ENCODE measurements at regions not wholly inside any gene's neighbourhood (a gene's known extent, or its start where the extent isn't known, plus 50 kb on each side); places are given as distances from the start of the nearest gene placed in this dataset.

DNA sequence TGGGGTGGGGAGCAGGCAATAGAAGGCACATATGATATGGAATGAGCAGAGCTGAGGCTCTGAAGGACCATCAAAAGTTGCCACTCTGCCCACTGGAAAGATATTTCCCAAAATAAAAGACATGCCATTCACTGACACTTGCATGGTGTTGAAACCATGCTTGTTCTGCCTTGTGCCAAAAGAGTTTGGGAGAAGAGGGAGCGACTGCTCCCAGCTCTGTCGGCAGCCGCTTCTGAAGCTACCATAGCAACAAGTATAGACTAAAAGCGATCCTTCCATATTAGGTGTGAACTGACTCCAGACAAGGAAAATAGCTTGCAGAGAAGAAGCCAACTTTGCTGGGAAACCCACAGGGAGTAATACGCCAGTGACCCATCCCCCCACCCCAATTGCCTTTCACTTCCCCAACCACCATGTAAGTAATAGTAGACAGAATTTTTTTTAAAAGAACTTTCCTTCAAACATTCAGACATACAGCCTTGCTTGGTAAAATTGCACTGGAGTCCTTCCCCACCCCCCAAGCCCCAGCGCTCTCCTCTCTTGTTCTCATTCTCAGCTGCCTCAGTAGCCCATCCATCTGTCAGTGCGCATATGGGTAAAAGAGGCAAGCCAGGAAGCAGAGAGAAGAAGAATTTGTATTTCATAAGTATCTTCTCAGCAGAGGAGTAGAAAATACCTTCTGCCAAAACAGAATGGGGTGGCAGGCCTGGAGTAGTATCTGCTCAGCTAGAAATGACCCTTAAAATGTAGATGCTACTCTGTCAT lies 263.7 kb downstream of the OMA1 start:
- Histone ChIP-seq H3K4me3 (no peak overlapping the region), H3K27me3 (no peaks in the 10 kb centered on the region), H3K9me3 (no peaks in the 10 kb centered on the region), H3K27ac (no peak overlapping the region), H3K36me3 (no peaks in the 10 kb centered on the region), H3K4me1 (no peaks in the 10 kb centered on the region)
- DNase-seq: no peak
- TF ChIP-seq, protein P1, sequence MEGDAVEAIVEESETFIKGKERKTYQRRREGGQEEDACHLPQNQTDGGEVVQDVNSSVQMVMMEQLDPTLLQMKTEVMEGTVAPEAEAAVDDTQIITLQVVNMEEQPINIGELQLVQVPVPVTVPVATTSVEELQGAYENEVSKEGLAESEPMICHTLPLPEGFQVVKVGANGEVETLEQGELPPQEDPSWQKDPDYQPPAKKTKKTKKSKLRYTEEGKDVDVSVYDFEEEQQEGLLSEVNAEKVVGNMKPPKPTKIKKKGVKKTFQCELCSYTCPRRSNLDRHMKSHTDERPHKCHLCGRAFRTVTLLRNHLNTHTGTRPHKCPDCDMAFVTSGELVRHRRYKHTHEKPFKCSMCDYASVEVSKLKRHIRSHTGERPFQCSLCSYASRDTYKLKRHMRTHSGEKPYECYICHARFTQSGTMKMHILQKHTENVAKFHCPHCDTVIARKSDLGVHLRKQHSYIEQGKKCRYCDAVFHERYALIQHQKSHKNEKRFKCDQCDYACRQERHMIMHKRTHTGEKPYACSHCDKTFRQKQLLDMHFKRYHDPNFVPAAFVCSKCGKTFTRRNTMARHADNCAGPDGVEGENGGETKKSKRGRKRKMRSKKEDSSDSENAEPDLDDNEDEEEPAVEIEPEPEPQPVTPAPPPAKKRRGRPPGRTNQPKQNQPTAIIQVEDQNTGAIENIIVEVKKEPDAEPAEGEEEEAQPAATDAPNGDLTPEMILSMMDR (IDR thresholded peaks at IDR 0.05): no peak
- intact Hi-C loops (cut with DNase I; ENCODE audit: low total_unique reads): no loop called here

DNA sequence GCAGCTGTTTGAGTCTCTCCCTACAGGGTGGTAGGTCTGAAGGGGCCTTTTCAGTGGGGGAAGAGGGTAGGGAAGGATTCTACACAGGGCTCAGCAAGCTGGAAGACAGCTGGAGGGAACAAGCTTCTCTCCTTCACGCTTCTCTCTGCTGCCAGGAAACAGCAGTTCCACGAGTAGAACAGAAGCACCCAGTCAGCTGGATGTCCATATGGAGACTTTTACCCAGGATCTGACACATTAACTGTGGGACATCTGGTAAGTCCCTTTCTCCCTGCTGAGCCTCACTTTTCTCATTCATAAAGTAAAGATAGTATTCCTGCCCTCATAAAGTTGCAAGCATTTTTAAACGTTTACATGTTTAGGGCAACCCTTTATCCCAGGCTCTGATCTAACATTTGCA lies 280.3 kb downstream of the OMA1 start:
- TF ChIP-seq, protein P1 (IDR thresholded peaks at IDR 0.05): no peak
- H3K4me3 ChIP-seq: no peak overlapping the region
- no peaks in the 10 kb centered on the region for H3K36me3 ChIP-seq
- no peak for DNase-seq
- no peaks in the 10 kb centered on the region for H3K4me1 ChIP-seq
- H3K27me3 ChIP-seq: no peaks in the 10 kb centered on the region
- intact Hi-C loops (cut with DNase I; ENCODE audit: low total_unique reads): no loop called here
- H3K9me3 ChIP-seq: no peaks in the 10 kb centered on the region
- no peak overlapping the region for H3K27ac ChIP-seq

DNA sequence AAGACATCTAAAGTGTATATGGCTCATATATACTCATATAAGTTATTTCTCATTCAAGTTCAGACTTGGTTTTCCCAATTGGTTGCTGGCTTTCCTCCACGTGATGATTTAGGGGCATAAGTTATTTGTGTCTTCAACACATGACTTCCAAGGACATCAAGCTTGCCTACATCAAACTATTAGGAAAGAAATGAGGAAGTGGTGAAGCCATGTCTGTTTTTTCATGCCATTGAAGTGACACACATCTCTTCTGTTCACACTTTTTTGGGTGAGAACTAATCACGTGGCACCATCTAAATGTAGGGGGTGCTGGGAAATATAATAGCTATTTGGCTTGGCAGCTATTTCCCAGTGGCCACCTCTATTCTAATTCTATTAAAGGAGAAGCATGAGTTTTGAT lies 282.1 kb downstream of the OMA1 start:
- Histone ChIP-seq H3K4me1 (no peaks in the 10 kb centered on the region), H3K36me3 (no peaks in the 10 kb centered on the region), H3K27me3 (no peaks in the 10 kb centered on the region), H3K4me3 (no peak overlapping the region), H3K9me3 (no peaks in the 10 kb centered on the region), H3K27ac (no peak overlapping the region)
- TF ChIP-seq, protein P1 (IDR thresholded peaks at IDR 0.05): no peak
- intact Hi-C loops (cut with DNase I; ENCODE audit: low total_unique reads): no loop called here
- no peak for DNase-seq

DNA sequence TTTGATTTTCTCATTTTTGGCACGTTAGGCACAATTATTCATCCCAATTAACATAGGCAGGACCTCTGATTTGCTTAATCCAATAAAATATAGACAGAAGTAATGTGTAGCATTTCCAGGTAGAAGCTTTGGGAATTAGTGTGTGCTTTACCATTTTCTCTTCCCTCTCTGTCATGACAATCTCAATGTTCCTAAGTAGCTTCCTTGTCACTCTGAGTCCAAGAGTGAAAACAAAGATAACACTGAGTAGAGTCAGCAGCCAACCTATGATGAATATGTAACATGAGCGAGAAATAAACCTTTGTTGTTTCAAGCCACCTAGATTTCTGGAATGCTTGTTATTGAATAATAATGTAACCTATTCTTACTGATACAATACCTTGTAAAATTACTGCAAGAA lies 283.8 kb downstream of the OMA1 start:
- Histone ChIP-seq H3K27me3 (no peaks in the 10 kb centered on the region), H3K4me1 (no peaks in the 10 kb centered on the region), H3K9me3 (no peaks in the 10 kb centered on the region), H3K4me3 (no peak overlapping the region), H3K36me3 (no peaks in the 10 kb centered on the region), H3K27ac (no peak overlapping the region)
- TF ChIP-seq, protein P1 (IDR thresholded peaks at IDR 0.05): no peak
- intact Hi-C loops (cut with DNase I; ENCODE audit: low total_unique reads): no loop called here
- DNase-seq: no peak

DNA sequence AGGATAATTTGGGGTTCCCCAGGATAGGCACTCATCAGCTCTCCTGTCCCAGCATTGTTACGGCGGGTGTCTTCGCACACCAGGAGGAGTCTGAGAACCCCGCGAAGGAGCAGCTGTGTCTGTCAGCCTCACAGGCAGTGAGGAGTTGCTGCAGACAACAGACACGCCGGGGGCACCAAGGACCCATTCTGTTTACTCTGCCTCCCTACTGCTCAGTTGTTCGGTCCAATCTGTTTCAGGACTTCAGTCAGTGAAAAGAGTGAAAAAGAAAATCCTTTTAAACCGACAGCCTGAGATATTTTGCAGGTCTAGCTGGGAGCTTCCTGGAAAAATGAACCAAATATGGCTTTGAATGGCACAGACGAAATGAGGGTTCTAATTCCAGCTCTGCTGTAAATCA lies 288.4 kb downstream of the OMA1 start:
- Histone ChIP-seq H3K36me3 (no peaks in the 10 kb centered on the region), H3K4me1 (no peaks in the 10 kb centered on the region), H3K4me3 (no peak overlapping the region), H3K27me3 (no peaks in the 10 kb centered on the region), H3K27ac (no peak overlapping the region), H3K9me3 (no peaks in the 10 kb centered on the region)
- TF ChIP-seq, protein P1 (IDR thresholded peaks at IDR 0.05): no peak
- intact Hi-C loops (cut with DNase I; ENCODE audit: low total_unique reads): no loop called here
- DNase-seq: no peak

DNA sequence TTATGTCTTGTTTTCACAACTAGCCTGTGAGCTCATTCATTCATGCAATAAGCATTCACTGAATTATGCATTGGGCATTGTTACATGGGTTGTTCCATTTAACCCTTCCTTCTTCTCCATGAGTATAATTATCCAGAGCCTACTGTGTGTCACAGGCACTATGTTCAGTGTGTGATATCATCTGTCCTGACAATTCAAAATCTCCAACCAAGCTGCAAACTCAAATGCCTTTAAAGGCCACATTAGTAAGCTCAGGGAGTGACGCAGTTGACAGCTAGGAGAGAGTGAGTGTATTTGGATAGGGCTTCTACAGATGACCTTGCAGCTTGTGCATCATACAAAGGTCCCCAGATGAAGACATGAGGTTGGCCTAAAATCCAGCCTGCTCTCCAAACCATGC lies 289.5 kb downstream of the OMA1 start:
- intact Hi-C loops (cut with DNase I; ENCODE audit: low total_unique reads): no loop called here
- TF ChIP-seq, protein P1 (IDR thresholded peaks at IDR 0.05): no peak
- H3K4me1 ChIP-seq: no peaks in the 10 kb centered on the region

More for the DNA sequence above, 289.5 kb downstream of the OMA1 start:
- DNase-seq: no peak
- H3K9me3 ChIP-seq: no peaks in the 10 kb centered on the region
- no peaks in the 10 kb centered on the region for H3K36me3 ChIP-seq
- no peak overlapping the region for H3K27ac ChIP-seq
- no peak overlapping the region for H3K4me3 ChIP-seq
- no peaks in the 10 kb centered on the region for H3K27me3 ChIP-seq
